ENCODE measurements at regions not wholly inside any gene's neighbourhood (a gene's known extent, or its start where the extent isn't known, plus 50 kb on each side); places are given as distances from the start of the nearest gene placed in this dataset.

GRCh38 chr4:12973522-12973921 is 510.6 kb downstream of the RAB28 start:
- Histone ChIP-seq H3K4me1 (ENCODE audit: insufficient read depth, low read length) (0 out of 2 replicates have a peak, but pooled peaks cover 6% of the 10 kb centered on the region), H3K36me3 (replicated peaks in 1 of 2; ENCODE audit: control insufficient read depth in 1 of 2, insufficient read depth in 2 of 2, low read length in 2 of 2) (no peaks in the 10 kb centered on the region), H3K9ac (ENCODE audit: insufficient read depth, low read depth, low read length) (no peak overlapping the region), H3K27me3 (ENCODE audit: control insufficient read depth in 1 of 2, insufficient read depth in 2 of 2, low read length in 2 of 2) (no peaks in the 10 kb centered on the region), H3K9me3 (ENCODE audit: low read length) (no peaks in the 10 kb centered on the region), H3K4me2 (ENCODE audit: low read depth, low read length) (no peak overlapping the region), H2AFZ (ENCODE audit: low read length) (no peak overlapping the region), H4K20me1 (ENCODE audit: insufficient read depth, low read length) (no peaks in the 10 kb centered on the region), H3K79me2 (ENCODE audit: insufficient read depth, low read length) (no peaks in the 10 kb centered on the region), H3K4me3 (replicated peaks in 1 of 3; ENCODE audit: insufficient read depth in 1 of 3, low read depth in 2 of 3, low read length in 3 of 3) (no peak overlapping the region), H3K27ac (ENCODE audit: extremely low read length, insufficient read depth, low read length) (no peak overlapping the region)
- CTCF ChIA-PET (ENCODE audit: low intra/inter-chr PET ratio, low total read pairs): no interaction called here
- in situ Hi-C loops (cut with HindIII; ENCODE audit: extremely low pct_ligation_motif_present, low pct_unique_long_range_greater_than_20kb): no loop called here
- no peak for ATAC-seq
- DNase-seq (ENCODE audit: low spot score): no peak
- TF ChIP-seq MNT (IDR thresholded peaks at IDR 0.05): no peak
- TF ChIP-seq ZNF577 (CRISPR knock-in tag; IDR thresholded peaks at IDR 0.05; ENCODE audit: borderline replicate concordance, low read depth): no peak
- no peak for TF ChIP-seq FOXK1 (CRISPR knock-in tag; IDR thresholded peaks at IDR 0.05; ENCODE audit: borderline replicate concordance, low read depth)
- TF ChIP-seq ZNF17 (CRISPR knock-in tag; IDR thresholded peaks at IDR 0.05): no peak
- no peak for TF ChIP-seq CREB1 (IDR thresholded peaks at IDR 0.05)
- TF ChIP-seq CREB1 (CRISPR knock-in tag; IDR thresholded peaks at IDR 0.05): no peak
- TF ChIP-seq TEAD2 (CRISPR knock-in tag; IDR thresholded peaks at IDR 0.05): no peak
- no peak for TF ChIP-seq PHF20 (CRISPR knock-in tag; IDR thresholded peaks at IDR 0.05)
- no peak for TF ChIP-seq ZSCAN25 (CRISPR knock-in tag; IDR thresholded peaks at IDR 0.05)
- 42% methylated on average over 2 of the region's 2 CpGs for WGBS (ENCODE audit: low lambda C conversion rate)
- intact Hi-C loops (cut with micrococcal nuclease; ENCODE audit: unreplicated experiment): no loop called here
- POLR2A ChIA-PET: no interaction called here
- FAIRE-seq: no peak
- no TSS peak for BruUV-seq (replicated peaks)

DNA sequence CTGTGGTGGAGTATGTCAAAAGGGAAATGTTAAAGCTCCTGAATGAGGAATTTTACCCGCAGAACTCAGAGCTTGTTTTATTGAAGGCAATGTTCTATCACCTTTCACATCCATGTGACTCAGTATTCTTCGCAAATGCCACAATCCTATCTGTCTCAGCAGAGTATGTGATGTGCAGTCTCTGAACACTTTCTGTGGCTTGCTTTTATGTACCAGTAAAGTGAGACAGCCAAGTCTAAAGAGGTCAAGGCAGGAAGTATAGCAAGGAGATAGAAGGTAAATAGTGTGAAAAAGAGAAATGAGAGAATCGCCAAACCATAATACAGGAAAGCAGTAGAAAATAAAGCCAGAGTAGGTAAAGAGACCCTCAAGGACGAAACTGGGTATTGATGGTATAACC is 515.8 kb downstream of the RAB28 start:
- in situ Hi-C loops (cut with HindIII; ENCODE audit: extremely low pct_ligation_motif_present, low pct_unique_long_range_greater_than_20kb): no loop called here
- ATAC-seq: no peak
- Histone ChIP-seq H3K79me2 (ENCODE audit: insufficient read depth, low read length) (no peaks in the 10 kb centered on the region), H3K9me3 (ENCODE audit: low read length) (no peaks in the 10 kb centered on the region), H3K4me1 (ENCODE audit: insufficient read depth, low read length) (peaks cover 25% of the 10 kb centered on the region), H3K27me3 (ENCODE audit: control insufficient read depth in 1 of 2, insufficient read depth in 2 of 2, low read length in 2 of 2) (no peaks in the 10 kb centered on the region), H3K9ac (ENCODE audit: insufficient read depth, low read depth, low read length) (no peak overlapping the region), H3K27ac (ENCODE audit: extremely low read length, insufficient read depth, low read length) (no peak overlapping the region), H3K36me3 (replicated peaks in 1 of 2; ENCODE audit: control insufficient read depth in 1 of 2, insufficient read depth in 2 of 2, low read length in 2 of 2) (no peaks in the 10 kb centered on the region), H4K20me1 (ENCODE audit: insufficient read depth, low read length) (no peaks in the 10 kb centered on the region), H2AFZ (ENCODE audit: low read length) (no peak overlapping the region), H3K4me2 (ENCODE audit: low read depth, low read length) (no peak overlapping the region), H3K4me3 (replicated peaks in 1 of 3; ENCODE audit: insufficient read depth in 1 of 3, low read depth in 2 of 3, low read length in 3 of 3) (no peak overlapping the region)
- WGBS (ENCODE audit: low lambda C conversion rate): 72% methylated on average over 4 of the region's 4 CpGs
- FAIRE-seq: no peak
- ChIA-PET POLR2A (no interaction called here), CTCF (ENCODE audit: low intra/inter-chr PET ratio, low total read pairs) (no interaction called here)
- no peak for DNase-seq (ENCODE audit: low spot score)
- BruUV-seq (replicated peaks): no TSS peak
- intact Hi-C loops (cut with micrococcal nuclease; ENCODE audit: unreplicated experiment): no loop called here
- TF ChIP-seq PAX8 (CRISPR knock-in tag; IDR thresholded peaks at IDR 0.05; ENCODE audit: borderline replicate concordance) (no peak), NR1H2 (CRISPR knock-in tag; IDR thresholded peaks at IDR 0.05; ENCODE audit: borderline replicate concordance, low read depth) (no peak), ZNF597 (CRISPR knock-in tag; IDR thresholded peaks at IDR 0.05) (no peak), ZNF816 (CRISPR knock-in tag; IDR thresholded peaks at IDR 0.05; ENCODE audit: borderline replicate concordance) (no peak), PHF5A (CRISPR knock-in tag; IDR thresholded peaks at IDR 0.05; ENCODE audit: low read depth, unreplicated experiment) (no peak), KAT7 (CRISPR knock-in tag; IDR thresholded peaks at IDR 0.05; ENCODE audit: borderline replicate concordance) (no peak), FIP1L1 (IDR thresholded peaks at IDR 0.05; ENCODE audit: borderline replicate concordance, insufficient read depth, low read depth, low read length) (no peak), BORCS8-MEF2B (CRISPR knock-in tag; IDR thresholded peaks at IDR 0.05) (no peak)
- TF ChIP-seq, protein P1, sequence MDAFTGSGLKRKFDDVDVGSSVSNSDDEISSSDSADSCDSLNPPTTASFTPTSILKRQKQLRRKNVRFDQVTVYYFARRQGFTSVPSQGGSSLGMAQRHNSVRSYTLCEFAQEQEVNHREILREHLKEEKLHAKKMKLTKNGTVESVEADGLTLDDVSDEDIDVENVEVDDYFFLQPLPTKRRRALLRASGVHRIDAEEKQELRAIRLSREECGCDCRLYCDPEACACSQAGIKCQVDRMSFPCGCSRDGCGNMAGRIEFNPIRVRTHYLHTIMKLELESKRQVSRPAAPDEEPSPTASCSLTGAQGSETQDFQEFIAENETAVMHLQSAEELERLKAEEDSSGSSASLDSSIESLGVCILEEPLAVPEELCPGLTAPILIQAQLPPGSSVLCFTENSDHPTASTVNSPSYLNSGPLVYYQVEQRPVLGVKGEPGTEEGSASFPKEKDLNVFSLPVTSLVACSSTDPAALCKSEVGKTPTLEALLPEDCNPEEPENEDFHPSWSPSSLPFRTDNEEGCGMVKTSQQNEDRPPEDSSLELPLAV (CRISPR knock-in tag; conservative IDR thresholded peaks at IDR 0.05; ENCODE audit: low read depth): no peak

All from HepG2 (cell line).